ENCODE measurements at regions not wholly inside any gene's neighbourhood (a gene's known extent, or its start where the extent isn't known, plus 50 kb on each side); places are given as distances from the start of the nearest gene placed in this dataset.
"Not testable (repeated sequence)": the region's sequence is repeated elsewhere in the genome, so short reads cannot be mapped to it uniquely, and the experiment has no call there.

DNA sequence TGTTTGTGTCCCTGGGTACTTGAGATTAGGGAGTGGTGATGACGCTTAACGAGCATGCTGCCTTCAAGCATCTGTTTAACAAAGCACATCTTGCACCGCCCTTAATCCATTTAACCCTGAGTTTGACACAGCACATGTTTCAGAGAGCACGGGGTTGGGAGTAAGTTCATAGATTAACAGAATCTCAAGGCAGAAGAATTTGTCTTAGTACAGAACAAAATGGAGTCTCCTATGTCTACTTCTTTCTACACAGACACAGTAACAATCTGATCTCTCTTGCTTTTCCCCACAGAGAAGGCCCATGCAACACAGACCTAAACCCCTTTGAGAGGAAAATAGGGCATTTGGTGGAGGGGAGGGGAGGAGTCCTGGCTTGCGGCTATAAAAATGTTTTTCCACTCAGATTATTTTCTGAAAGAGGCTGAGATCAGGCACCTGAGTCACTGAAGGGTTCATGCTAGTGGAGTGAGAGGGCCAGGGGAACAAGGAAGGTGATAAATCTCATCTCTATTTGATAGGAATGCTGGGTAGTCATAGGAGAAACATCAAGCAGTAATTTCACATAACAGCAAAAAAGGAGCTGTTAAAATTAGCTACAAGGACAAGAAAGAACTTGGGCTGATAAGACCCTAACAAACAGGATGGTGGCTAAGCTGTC lies 136.9 kb downstream of the OR2B2 start:
- Mint-ChIP-seq H3K27me3 (peaks cover 4 to 23% (median 9%) of the 10 kb centered on the region in 5 donors), H3K4me1 (peaks cover 8 to 28% (median 9%) of the 10 kb centered on the region in 4 donors)
- H3K9me3 Mint-ChIP-seq, H3K4me3 Mint-ChIP-seq, DNase-seq, ATAC-seq, H3K27ac Mint-ChIP-seq, POLR2A ChIA-PET, H3K36me3 Mint-ChIP-seq: not testable (repeated sequence)

DNA sequence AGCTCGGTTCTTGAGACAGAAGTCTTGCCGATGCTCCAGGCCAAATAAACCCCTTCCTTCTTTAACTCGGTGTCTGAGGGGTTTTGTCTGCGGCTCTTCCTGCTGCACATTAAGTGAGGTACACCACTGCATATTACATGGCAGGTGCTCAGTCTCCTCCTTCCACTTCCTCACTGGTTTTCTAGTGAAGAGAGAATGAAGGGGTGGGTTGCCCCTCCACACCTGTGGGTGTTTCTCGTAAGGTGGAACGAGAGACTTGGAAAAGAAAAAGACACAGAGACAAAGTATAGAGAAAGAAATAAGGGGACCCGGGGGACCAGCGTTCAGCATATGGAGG lies 138.0 kb downstream of the OR2B2 start:
- ATAC-seq, DNase-seq, H3K9me3 Mint-ChIP-seq, H3K27ac Mint-ChIP-seq, POLR2A ChIA-PET, H3K36me3 Mint-ChIP-seq, H3K4me3 Mint-ChIP-seq: not testable (repeated sequence)
- Mint-ChIP-seq H3K4me1 (peaks cover 8 to 28% (median 9%) of the 10 kb centered on the region in 4 donors), H3K27me3 (peaks cover 4 to 23% (median 14%) of the 10 kb centered on the region in 5 donors)

DNA sequence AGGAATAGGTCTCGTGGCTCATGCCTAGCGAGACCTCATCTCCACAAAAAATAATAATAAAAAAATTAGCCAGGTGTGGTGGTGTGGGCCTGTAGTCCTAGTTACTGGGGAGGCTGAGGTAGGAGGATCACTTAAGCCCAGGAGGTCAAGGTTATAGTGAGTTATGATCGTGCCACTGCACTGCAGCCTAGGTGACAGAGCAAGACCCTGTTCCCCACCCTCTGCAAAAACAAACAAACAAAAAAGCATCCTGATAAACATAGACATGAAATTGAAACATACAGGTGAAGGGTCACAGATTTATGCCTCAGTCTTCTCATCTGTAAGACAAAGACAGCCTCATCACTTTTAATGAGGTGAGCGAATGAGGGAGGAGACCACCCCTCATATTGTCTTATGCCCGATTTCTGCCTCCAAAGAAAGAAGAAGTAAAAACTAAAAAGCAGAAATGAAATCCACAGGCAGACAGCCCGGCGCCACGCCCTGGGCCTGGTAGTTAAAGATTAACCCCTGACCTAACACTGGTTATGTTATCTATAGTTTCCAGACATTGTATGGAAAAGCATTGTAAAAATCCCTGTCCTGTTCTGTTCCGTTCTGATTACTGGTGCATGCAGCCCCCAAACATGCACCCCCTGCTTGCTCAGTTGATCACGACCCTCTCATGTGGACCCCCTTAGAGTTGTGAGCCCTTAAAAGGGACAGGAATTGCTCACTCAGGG lies 138.5 kb downstream of the OR2B2 start:
- POLR2A ChIA-PET = interaction anchor here (1.1 to 2.3 kb wide), 2 partner anchors 100 to 117 kb away, joined by 3 to 12 read pairs; a partner anchor contains a TSS
- H3K4me1 Mint-ChIP-seq = peaks cover 8 to 28% (median 9%) of the 10 kb centered on the region in 4 donors
- not testable (repeated sequence) for H3K9me3 Mint-ChIP-seq, ATAC-seq, H3K4me3 Mint-ChIP-seq, H3K36me3 Mint-ChIP-seq, DNase-seq
- H3K27ac Mint-ChIP-seq = peak overlapping the region in 1 of 10 donors; percentile 30
- peaks cover 4 to 23% (median 12%) of the 10 kb centered on the region in 5 donors for H3K27me3 Mint-ChIP-seq

DNA sequence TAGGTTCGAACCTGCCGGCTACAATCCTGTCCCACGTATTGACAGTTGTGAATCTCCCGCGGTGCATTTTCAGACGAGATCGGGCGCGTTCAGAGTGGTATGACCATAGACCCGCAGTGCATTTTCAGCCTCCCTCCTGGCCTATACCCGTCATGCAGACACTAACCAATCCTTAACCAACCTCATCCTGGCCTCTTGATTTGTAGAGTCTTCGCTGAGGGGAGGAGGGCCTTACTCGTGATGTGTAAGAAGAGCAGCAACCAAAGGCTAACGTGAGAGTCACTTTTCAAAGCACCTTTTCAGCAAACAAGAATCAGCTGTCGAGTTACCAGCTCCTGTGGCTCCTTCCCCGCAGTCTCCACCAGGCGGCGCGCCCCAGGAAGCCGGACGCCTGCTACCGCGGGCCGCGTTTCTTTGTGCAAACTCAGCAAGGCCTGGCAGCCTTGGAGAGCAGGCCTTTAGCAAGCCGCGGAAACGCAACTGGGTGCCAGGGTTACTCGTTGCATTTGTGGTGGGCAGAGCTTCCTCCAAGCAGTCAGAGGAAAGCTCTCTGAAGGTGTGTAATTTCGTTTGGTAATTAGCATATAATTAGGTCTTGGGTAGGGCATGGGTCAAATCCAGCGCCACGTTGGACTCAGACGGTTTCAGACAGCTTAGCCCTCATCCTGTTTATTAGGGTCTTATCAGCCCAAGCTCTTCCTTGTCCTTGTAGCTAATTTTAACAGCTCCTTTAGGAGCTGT lies 139.8 kb downstream of the OR2B2 start:
- Mint-ChIP-seq H3K4me1 (peaks cover 8 to 28% (median 9%) of the 10 kb centered on the region in 4 donors), H3K4me3 (peak overlapping the region in 4 of 10 donors; percentile 37 to 58 (median 48)), H3K27me3 (peaks cover 2 to 18% (median 7%) of the 10 kb centered on the region in 5 donors), H3K9me3 (peaks cover 0 to 1% (median 0%) of the 10 kb centered on the region in 9 donors), H3K36me3 (no peaks in the 10 kb centered on the region), H3K27ac (peak overlapping the region in 5 of 10 donors; percentile 56 to 73 (median 67))
- POLR2A ChIA-PET = interaction anchor here (0.6 to 3.3 kb wide), 13 partner anchors 9 to 1795 kb away, joined by 3 to 39 read pairs (median 4); a partner anchor contains a TSS
- peak; percentile 73 to 91 (median 82) for DNase-seq
- peak; percentile 98 to 100 for ATAC-seq

DNA sequence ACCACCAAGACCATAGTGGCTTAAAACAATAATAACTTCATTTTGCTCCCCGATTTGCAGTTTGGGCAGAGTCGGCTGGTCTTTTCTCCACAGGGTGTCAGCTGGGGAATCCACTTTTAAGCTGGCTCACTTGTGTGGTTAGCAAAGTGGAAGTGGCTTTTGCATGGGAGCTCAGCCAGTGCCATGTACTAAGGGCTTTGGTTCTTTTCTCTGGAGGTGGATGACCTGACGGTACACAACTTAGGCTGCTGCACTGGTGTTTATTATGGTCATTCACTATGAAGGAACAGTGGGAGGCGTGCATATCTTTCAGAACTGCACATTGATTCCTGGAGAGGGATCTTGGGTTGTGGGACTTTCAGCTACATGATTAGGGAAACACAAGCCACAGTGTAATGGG lies 141.0 kb downstream of the OR2B2 start:
- POLR2A ChIA-PET = interaction anchor here (1.1 to 3.3 kb wide), 3 partner anchors 39 to 123 kb away, joined by 4 to 39 read pairs (median 12); a partner anchor contains a TSS
- no peak for ATAC-seq

DNA sequence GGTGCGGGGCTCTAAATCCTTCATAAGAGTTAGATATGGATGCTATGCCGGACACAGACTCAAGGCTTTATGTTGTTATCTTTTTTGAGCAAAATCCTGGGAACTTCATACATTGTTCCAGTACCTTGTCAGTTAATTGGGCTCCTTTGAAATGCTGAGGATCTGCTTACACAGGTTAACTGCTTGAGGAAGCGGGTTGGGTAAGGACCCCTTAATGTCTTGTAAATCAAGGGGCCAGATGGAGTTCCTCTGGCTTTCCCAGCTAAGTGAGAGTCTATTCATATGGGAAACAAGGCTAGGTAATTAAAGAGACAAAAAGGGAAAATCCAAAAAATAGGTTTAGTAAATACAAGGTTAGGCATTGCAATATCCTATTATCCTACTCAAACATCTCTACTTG lies 141.5 kb downstream of the OR2B2 start:
- POLR2A ChIA-PET = interaction anchor here (0.7 to 3.3 kb wide), 3 partner anchors 39 to 1731 kb away, joined by 4 to 39 read pairs (median 5); a partner anchor contains a TSS
- peak overlapping the region in 1 of 10 donors; percentile 27 for H3K27ac Mint-ChIP-seq

More for the DNA sequence above, 141.0 kb downstream of the OR2B2 start:
- peaks cover 0 to 11% (median 7%) of the 10 kb centered on the region in 5 donors for H3K27me3 Mint-ChIP-seq
- H3K36me3 Mint-ChIP-seq = no peaks in the 10 kb centered on the region
- peaks cover 0 to 1% (median 0%) of the 10 kb centered on the region in 9 donors for H3K9me3 Mint-ChIP-seq
- peak overlapping the region in 1 of 10 donors; percentile 48 for H3K27ac Mint-ChIP-seq
- no peak for DNase-seq
- no peak overlapping the region for H3K4me3 Mint-ChIP-seq
- H3K4me1 Mint-ChIP-seq = peaks cover 8 to 28% (median 9%) of the 10 kb centered on the region in 4 donors

DNA sequence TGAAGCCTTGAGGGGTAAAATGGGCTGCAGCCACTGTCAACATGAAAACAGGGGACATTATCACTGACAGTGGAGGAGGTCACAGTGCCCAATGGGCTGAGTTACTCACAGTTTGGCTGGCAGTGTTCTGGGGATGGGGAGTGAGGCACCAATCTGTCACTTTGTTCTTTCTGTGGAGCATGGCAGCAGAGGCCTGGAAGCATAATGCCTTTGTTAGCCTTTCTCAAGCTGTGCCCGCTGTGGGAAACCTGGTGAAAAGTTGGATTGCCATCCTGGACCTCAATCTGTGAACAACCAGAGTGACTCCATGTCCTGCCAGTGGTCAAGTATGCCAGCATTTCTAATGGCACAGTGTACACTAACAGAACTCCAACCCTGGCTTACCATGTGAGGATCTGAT lies 143.6 kb downstream of the OR2B2 start:
- no peak for DNase-seq
- no peaks in the 10 kb centered on the region for H3K36me3 Mint-ChIP-seq
- no peak overlapping the region for H3K27ac Mint-ChIP-seq
- peaks cover 3 to 19% (median 11%) of the 10 kb centered on the region in 5 donors for H3K27me3 Mint-ChIP-seq
- H3K4me1 Mint-ChIP-seq = peaks cover 8 to 20% (median 11%) of the 10 kb centered on the region in 4 donors
- H3K9me3 Mint-ChIP-seq = no peaks in the 10 kb centered on the region
- POLR2A ChIA-PET = no interaction called here
- ATAC-seq = no peak
- no peak overlapping the region for H3K4me3 Mint-ChIP-seq

More for the DNA sequence above, 141.5 kb downstream of the OR2B2 start:
- peaks cover 0 to 15% (median 7%) of the 10 kb centered on the region in 5 donors for H3K27me3 Mint-ChIP-seq
- no peaks in the 10 kb centered on the region for H3K36me3 Mint-ChIP-seq
- DNase-seq (no peak), ATAC-seq (no peak)
- H3K4me1 Mint-ChIP-seq = peaks cover 8 to 28% (median 9%) of the 10 kb centered on the region in 4 donors
- no peak overlapping the region for H3K4me3 Mint-ChIP-seq
- H3K9me3 Mint-ChIP-seq = peaks cover 0 to 1% (median 0%) of the 10 kb centered on the region in 9 donors

DNA sequence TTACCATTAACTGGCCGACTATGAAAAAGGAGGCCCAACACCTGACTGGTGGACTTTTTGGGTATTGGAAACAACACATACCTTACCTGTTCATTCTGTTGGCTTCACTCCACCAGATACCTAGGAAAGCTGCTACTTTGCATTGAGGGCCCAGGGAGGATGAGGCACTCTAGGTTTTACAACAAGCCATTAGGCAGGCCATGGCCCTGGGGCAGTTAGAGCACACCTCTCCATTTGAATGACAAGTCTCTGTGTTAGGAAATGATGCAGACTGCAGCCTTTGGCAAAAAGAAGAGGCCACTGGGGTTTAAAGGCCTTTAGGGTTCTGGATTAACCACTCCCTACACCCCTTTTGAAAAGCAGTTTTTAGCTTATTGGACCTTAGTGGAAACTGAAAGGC lies 144.3 kb downstream of the OR2B2 start:
- ATAC-seq (no peak), DNase-seq (no peak)
- Mint-ChIP-seq H3K36me3 (no peaks in the 10 kb centered on the region), H3K9me3 (no peaks in the 10 kb centered on the region), H3K4me3 (no peak overlapping the region), H3K27ac (no peak overlapping the region), H3K4me1 (peaks cover 8 to 13% (median 11%) of the 10 kb centered on the region in 4 donors), H3K27me3 (peaks cover 3 to 19% (median 11%) of the 10 kb centered on the region in 5 donors)
- POLR2A ChIA-PET = no interaction called here

DNA sequence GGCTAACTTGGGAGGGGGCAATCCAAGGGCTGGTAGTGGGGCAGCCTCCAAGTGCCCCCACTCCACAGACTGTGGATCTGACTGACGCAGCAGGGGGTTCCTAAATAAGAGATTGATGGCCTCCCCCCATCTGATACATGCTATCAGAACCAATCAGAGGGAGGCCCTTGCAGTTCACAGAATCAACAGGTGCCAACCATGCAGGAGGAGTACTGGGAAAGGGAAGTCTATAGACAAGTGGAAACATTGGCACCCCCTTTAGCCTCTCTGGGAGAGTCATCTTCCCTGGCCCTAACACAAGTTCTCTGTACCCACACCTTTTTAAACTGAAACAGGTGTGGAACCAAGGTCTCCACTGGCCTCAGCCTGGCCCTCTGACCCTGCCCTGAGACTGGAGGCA lies 145.8 kb downstream of the OR2B2 start:
- no peak overlapping the region for H3K27ac Mint-ChIP-seq
- H3K36me3 Mint-ChIP-seq = no peaks in the 10 kb centered on the region
- DNase-seq = no peak
- no peaks in the 10 kb centered on the region for H3K9me3 Mint-ChIP-seq
- peaks cover 0 to 9% (median 1%) of the 10 kb centered on the region in 4 donors for H3K4me1 Mint-ChIP-seq
- H3K27me3 Mint-ChIP-seq = peaks cover 3 to 19% (median 12%) of the 10 kb centered on the region in 5 donors
- no peak for ATAC-seq
- POLR2A ChIA-PET = no interaction called here
- H3K4me3 Mint-ChIP-seq = no peak overlapping the region

DNA sequence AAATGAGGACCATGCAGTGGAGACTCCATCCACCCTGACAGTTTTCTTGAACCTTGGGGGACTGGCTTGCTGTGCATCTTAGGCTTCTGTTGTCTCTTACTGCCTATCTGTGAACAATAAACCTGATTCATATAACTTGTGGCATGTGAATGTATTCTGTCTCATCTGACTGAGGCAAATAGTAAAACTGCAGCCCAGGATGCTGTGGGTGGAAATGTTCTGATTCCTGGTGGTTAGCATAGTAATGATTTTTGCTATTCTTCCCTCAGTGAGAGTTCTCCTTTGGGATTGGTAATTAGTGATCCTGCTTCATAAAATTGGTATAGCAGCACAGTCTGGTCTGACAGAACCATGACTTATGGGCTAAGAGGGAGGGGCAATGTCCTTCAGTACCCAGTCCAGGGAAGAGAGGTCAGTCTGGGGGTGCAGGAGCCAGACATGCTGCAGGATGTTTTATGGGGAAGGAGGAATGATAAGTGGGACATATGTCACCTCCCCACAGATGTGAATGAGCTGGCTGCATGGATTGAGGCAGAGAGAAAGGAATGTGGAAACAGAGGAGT lies 147.1 kb downstream of the OR2B2 start:
- ATAC-seq = no peak
- Mint-ChIP-seq H3K4me1 (peaks cover 0 to 8% (median 0%) of the 10 kb centered on the region in 4 donors), H3K4me3 (no peak overlapping the region), H3K27ac (no peak overlapping the region), H3K36me3 (no peaks in the 10 kb centered on the region), H3K9me3 (no peaks in the 10 kb centered on the region), H3K27me3 (peaks cover 3 to 19% (median 11%) of the 10 kb centered on the region in 5 donors)
- POLR2A ChIA-PET = no interaction called here
- no peak for DNase-seq

DNA sequence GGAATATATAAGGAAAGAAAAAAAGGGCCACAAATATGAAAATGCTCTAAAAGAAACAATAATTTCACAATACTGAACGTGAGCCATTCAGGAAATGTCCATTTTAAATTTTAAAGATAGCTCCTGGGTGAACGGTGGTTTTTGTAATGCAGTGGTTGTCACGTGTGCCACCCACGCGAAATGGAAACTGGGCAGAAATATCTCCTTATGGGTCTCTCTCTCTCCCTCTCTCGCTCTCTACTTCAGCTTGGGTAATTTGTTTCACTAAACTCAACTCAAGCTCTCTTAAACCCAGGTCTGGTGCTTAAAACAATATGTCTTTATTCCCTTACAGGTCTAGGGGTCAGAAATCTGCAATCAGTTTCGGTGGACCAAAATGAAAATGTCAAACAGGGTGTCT lies 150.8 kb downstream of the OR2B2 start:
- H3K36me3 Mint-ChIP-seq = no peaks in the 10 kb centered on the region
- DNase-seq = no peak
- POLR2A ChIA-PET = interaction anchor here (1.1 kb wide), 1 partner anchor 11 kb away, joined by 3 read pairs; no protein-coding TSS in a partner anchor

DNA sequence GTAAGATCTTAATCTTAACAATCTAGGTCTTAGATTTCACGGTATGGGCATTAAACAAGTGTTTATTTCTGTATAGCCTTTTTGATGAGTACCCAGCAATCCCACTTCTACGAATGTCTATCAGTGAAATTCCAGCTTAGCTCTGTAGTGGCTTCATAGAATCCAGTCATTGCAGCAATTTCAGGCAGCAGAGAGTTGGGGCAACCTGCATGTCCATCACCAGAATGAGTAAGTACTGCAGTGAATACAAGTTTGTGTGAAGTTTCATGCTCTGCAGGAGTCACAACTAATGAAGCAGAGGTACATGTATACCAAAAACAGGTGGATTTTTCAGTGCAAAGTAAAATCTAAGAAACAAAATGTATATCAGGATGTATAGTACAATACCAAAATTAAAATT lies 151.7 kb downstream of the OR2B2 start:
- POLR2A ChIA-PET = interaction anchor here (0.6 kb wide), 1 partner anchor 236 kb away, joined by 4 read pairs; no protein-coding TSS in a partner anchor
- Mint-ChIP-seq H3K36me3 (no peaks in the 10 kb centered on the region), H3K4me1 (peaks cover 17 to 23% (median 23%) of the 10 kb centered on the region in 4 donors), H3K9me3 (no peaks in the 10 kb centered on the region), H3K27ac (peak overlapping the region in 1 of 10 donors; percentile 93), H3K4me3 (no peak overlapping the region), H3K27me3 (peaks cover 3 to 7% (median 6%) of the 10 kb centered on the region in 5 donors)
- DNase-seq = no peak
- no peak for ATAC-seq

More for the DNA sequence above, 150.8 kb downstream of the OR2B2 start:
- ATAC-seq = peak in 1 of 2 donors; percentile 46
- H3K4me3 Mint-ChIP-seq = peak overlapping the region in 3 of 10 donors; percentile 7 to 93 (median 21)
- peaks cover 17 to 23% (median 22%) of the 10 kb centered on the region in 4 donors for H3K4me1 Mint-ChIP-seq
- H3K27me3 Mint-ChIP-seq = peaks cover 3 to 13% (median 7%) of the 10 kb centered on the region in 5 donors
- peak overlapping the region in 2 of 10 donors; percentile 26 to 93 for H3K27ac Mint-ChIP-seq
- H3K9me3 Mint-ChIP-seq = no peaks in the 10 kb centered on the region

Measured in naive thymus-derived CD8-positive, alpha-beta T cell (primary cell).